NCI-H1105 (cell line): ENCODE measurements at regions not wholly inside any gene's neighbourhood (a gene's known extent, or its start where the extent isn't known, plus 50 kb on each side); places are given as distances from the start of the nearest gene placed in this dataset.

Experiments
- DNase-seq: peaks from one replicate; lab custom pipeline; 2025; lab: John Stamatoyannopoulos, UW

DNA sequence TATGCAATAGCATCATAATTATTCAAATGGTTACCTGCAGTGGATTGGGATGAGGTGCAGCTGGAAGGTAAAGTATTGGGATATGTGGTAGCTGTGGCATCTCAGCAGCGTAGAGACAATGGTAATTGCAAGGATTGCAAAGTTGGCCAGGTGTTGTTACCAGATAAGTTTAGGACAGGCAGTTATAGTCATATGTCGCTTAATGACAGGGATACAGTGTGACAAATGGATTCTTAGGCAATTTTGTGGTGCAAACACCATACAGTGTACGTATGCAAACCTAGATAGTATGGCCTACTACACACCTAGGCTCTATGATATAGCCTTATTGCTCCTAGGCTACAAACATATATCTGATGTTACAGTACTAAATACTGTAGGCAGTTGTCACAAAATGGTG lies 163.5 kb upstream of the LYZL2 start:
- no peak for DNase-seq

- DNase-seq: no peak
These were observed 162.5 kb upstream of the LYZL2 start for GRCh38 chr10:30792025-30792424.

GRCh38 chr10:30791197-30791611 lies 161.7 kb upstream of the LYZL2 start:
- DNase-seq: no peak

DNA sequence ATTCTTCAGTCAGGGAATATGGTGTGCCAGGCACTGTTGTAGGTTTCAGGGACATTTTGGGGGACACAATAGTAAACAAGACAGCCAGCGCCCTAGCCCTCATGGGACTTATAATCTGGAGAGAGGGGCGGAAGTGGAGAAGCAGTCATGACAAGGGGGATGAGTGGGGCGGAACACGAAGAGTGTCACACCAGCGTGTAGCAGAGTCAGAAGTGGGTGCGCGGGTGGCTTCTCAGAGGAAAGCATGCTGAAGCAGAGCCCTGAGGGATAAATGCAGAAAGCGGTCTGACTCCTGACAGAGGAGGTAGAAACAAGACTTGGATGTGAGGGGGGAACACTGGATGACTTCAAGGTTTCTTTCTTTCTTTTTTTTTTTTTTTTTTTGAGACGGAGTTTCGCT lies 160.3 kb upstream of the LYZL2 start:
- no peak for DNase-seq

DNA sequence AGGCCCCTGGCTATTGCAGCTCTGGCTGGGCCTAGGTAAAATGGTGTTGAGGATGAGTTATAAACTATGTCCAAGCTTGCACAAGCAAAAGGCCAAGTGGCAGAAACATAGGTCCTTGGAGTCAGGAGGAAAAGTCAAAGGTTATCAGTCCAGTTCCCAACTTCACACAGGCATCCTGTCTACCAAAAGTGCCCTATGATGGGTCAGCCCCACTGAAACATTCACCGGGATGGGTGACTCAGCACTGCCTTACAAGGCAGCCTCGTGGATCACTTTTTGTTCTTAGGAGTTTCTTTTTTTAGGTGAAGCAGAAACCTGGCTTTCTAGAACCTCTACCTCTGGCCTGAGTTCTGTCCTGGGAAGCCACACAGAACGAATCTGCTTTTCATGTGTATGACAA lies 158.8 kb upstream of the LYZL2 start:
- no peak for DNase-seq

DNA sequence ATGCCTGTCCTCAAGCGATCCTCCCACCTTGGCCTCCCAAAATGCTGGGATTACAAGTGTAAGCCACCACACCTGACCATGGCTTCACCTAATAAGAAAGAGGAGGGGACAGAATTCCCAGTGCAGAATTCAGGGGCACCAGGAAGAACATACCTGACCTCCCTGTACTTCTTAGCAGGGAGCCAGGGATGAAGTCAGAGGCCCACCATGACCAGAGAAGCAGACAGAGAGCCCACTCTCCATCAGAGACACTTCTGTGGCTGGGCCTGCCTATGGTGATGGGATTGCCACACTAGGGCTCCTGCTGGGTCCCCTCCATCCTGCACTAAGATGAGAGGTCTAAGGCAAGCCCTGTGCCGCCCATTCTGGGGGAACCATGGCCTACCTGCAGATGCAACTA lies 157.4 kb upstream of the LYZL2 start:
- no peak for DNase-seq

DNA sequence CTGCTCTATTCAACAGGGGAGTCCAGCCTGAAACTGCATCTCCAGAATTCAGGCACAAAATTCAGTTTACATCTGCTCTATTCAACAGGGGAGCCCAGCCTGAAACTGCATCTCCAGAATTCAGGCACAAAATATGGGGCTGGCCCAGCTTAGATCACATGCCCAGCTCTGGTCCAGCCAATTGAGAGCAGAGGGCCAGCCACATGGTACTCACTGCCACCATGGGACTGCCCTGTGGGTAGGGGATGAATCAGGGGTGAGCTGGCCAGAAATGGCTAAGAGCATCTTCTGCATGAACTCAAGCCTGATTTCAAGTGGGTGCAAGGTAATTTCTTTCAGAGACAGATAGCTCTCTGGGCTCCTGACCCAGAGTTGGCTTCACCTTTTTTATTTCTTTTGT lies 156.6 kb upstream of the LYZL2 start:
- no peak for DNase-seq

- DNase-seq: peak; percentile 51
These were observed 155.5 kb upstream of the LYZL2 start for GRCh38 chr10:30784897-30785605.

- no peak for DNase-seq
These were observed 155.0 kb upstream of the LYZL2 start for GRCh38 chr10:30784524-30784896.

DNA sequence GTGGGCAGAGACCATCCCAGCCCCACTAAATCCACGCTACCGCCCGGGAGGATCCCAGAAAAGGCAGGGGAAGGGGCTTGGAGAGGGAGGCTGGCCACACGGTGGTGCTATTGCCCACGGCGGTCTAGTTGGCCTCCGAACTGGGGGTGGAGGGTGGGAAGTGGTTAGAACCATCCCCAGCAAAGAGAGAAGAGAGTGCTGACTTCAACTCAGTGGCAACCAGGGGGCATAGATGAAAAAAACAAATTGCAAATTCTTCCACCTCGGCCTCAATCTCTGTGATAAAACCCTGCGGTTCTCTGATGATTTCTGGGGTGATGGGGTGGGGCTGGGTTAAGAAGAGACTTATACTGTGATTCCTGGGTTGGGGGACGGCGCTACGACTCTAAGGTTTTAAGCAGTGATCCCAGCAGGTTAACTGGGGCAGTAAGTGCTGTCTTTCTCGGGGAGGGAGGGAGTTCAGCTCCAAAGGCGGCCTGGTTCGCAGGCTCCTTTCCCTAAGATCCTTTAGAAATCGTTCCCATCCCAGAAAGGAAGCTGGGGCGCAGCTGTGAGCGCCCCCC lies 154.5 kb upstream of the LYZL2 start:
- peak; percentile 45 for DNase-seq

GRCh38 chr10:30782537-30783461 lies 153.2 kb upstream of the LYZL2 start:
- no peak for DNase-seq

- DNase-seq: no peak
These were observed 152.6 kb upstream of the LYZL2 start for GRCh38 chr10:30782157-30782536.

DNA sequence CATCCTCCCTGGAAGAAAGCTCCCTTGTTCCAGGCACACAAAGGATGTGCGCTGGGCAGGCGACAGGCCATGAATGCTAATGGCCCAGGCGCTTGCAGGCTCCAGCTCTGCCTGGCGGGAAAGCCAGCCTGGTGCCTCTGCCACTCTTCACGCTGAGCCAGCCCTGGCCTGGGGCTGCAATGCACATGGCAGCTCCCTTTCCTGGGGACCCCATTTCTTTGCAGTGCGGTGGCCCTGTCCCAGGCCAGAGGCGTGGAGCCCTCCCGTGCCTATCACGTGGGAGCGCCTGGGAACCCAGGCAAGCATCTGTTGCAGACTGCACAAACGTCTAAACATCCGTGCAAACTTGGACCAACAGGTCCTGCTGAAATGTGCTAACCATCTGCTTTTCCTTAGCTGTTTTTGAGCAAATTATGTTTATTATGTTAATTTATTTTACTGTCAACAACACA lies 152.1 kb upstream of the LYZL2 start:
- no peak for DNase-seq

GRCh38 chr10:30778769-30779168 lies 149.2 kb upstream of the LYZL2 start:
- no peak for DNase-seq

DNA sequence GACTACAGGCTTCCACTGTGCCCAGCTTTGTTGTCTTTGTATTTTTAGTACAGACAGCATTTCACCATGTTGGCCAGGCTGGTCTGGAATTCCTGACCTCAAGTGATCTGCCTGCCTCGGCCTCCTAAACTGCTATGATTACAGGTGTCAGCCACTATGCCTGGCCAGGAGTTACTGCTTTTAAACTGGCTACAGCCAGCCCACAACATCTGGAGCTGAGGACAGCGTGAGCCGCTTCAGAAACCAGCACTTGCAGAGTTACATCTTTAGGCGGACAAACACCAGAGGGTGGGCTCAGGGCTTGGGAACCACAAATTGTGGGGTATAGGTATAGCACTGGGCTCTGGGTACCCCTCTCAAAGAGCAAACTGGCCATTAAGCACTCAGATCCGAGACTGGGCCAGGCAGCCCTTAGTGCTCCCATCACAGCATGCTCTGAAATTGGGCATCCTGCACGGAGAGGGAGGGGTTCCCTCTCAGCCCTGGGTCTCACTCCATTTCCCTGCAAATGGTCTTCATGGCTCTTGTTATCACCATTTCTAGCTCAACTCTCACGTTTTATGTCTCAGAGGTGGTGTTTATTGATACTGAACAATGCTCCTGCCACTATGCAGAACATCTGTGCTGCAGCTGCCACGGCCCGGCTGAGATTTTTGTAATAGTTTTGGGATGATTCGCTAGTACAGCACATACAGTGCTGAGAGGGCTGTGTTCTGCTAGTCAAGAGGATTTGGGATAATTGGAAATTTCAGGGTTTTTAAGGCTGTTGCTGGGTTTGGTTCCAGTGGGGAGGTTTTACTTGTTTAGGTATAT lies 146.4 kb upstream of the LYZL2 start:
- DNase-seq: no peak

DNA sequence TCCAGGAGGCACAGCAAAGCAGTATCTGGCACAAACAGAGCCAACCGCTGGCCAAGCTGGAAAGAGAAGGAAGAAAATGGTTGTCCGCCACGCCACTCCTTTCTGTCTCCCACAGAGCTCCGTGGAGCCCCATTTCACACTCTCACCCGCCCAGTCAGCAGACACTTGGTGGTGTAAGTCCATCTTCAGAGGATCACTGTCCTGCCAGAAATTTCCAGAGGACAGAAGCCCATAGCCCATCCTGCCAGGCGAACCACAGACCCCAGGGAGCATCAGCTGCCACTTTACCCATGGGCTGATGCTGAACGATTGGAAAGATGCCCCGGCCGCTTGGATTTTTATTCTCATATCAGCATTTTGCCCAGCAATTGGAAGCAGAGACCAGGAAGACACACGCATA lies 144.7 kb upstream of the LYZL2 start:
- no peak for DNase-seq

DNA sequence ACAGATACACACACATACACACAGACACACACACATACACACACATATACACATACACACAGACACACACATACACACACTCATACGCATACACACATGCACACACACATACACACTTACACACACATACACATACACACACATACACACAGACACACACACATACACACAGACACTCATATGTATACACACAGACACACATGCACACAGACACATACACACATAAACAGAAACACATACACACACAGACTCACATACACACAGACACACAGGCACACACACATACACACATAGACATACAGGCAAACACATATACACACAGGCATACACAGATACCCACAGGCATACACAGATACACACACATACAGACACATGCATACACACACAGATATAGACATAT lies 143.9 kb upstream of the LYZL2 start:
- no peak for DNase-seq

DNA sequence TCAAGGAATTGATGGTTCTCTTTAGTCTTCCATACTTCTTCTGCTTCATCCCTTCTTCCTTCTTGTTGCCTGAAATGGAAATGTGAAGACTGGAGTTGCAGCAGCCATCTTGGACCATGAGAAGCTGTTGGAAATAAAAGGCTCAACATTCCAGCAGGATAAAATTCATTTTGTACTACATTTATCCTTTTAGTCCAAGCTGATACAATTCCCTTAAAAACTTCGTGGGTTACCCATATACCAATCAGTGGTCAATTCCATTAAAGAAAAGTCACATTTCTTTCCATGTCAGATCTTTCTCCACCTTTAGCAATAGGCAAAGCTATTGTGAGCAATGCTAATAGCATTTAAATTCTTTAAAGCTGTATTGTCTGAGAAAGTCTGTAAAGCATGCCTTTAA lies 141.3 kb upstream of the LYZL2 start:
- no peak for DNase-seq

DNA sequence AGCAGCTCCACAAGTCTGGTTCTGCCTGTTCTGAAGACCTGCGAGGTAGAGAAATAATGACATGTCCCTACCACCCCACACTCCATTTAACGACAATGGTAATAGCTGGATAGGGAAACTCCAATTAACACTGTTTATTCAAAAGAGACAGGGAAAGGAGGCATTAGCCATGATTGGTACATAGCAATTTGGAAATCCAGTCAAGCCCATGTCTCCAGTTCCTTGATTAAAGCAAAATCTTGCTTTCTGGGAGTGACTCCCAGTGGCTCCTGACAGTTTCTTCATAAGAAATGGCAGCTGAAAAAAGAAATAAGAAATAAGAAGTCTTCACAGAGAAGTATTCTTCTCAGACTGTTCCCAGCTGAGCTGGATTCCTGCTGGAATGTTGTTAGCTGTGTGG lies 140.7 kb upstream of the LYZL2 start:
- no peak for DNase-seq

GRCh38 chr10:30769361-30769760 lies 139.8 kb upstream of the LYZL2 start:
- no peak for DNase-seq

DNA sequence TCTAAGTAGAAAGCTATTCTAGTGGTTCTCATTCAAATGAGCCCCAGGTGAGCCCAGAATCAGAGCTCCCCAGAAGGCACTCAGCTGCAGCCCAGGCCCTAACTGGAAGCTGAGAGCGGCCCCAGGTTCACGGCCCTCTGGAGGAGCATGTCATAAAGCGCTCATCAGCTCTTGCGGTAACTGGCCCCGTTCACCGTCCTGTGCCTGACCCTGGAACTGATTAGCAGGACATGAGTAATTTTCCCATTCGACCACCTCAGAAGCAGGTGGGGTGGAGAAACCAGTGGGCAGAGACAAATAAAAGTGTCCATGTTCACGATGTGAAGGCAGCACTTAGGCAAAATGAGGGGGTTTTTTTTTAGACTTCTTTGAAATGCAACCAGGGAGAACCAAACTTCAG lies 136.1 kb upstream of the LYZL2 start:
- DNase-seq: no peak

DNA sequence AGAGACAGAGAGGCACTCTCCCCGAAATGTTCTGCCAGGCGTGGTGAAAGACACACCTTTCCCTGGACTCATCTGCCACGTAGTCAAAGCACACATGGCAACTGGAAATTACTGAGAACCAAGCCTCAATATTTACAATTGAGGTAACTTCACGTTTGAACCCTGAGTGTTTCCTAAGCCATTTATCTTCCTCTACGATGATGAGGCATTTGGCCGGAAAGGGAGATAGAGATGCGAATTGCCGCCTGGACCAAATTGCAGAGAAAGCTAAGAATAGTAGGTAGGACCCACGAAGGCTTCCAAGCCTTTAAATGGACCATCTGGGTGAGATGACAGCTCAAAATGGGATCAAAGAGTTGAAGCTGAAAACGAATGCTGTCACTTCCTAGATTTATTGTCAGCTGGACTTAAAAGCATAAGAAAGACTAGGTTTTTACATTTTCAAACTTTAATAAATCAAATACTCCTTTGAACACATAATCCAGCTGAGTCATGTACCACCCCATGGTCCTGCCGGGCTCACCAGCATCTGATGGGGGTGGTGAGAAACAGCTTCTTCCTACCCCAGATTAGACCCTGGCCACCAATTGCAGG lies 135.6 kb upstream of the LYZL2 start:
- no peak for DNase-seq
